ENCODE measurements at regions not wholly inside any gene's neighbourhood (a gene's known extent, or its start where the extent isn't known, plus 50 kb on each side); places are given as distances from the start of the nearest gene placed in this dataset.
"Not testable (repeated sequence)": the region's sequence is repeated elsewhere in the genome, so short reads cannot be mapped to it uniquely, and the experiment has no call there.

- H3K4me1 ChIP-seq (ENCODE audit: control insufficient read depth, insufficient read depth, low read length, unreplicated experiment); H3K4me3 ChIP-seq (ENCODE audit: low read depth, low read length); H2AFZ ChIP-seq (ENCODE audit: low read length, unreplicated experiment); H3K79me2 ChIP-seq (ENCODE audit: control insufficient read depth, insufficient read depth, low read length, unreplicated experiment); H3K36me3 ChIP-seq (ENCODE audit: insufficient read depth, low read length); H3K27me3 ChIP-seq (ENCODE audit: insufficient read depth, low read length); H3K27ac ChIP-seq (ENCODE audit: low read depth, low read length): not testable (repeated sequence)
Measured at GRCh38 chr5:104546871-104547270, 984.3 kb upstream of the NUDT12 start.

DNA sequence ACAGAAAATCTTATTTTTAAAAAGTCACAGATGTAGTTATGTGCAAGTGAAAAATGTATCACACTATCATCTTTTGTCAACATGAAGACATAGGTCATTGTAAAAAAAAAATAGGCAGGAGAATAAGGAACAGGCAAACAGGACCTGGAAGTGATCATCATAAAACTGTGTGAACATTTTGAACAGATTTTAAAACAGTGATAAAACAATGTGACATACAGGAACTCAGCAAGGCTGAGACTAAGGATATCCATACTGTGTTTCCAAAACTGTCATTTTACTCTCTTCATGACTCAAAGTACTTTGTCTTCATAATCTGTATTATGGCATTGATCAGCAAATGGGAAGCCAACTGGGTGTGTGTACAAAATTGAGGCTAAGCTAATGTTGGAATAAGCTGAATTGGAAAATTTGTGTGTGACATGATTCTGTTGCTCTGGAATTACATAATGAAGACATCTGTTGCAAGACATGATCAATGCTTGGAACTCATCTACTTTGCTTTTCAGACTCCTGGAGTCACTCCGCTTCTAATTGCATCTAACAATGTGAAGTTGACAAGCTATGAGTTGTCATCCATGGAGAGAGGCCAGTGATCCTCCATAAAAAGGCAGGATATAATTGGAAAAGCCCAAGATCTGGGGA lies 978.7 kb upstream of the NUDT12 start:
- Histone ChIP-seq H3K27me3 (ENCODE audit: insufficient read depth, low read length) (no peaks in the 10 kb centered on the region), H3K4me1 (ENCODE audit: control insufficient read depth, insufficient read depth, low read length, unreplicated experiment) (peaks cover 10% of the 10 kb centered on the region), H2AFZ (ENCODE audit: low read length, unreplicated experiment) (no peak overlapping the region), H3K27ac (ENCODE audit: low read depth, low read length) (no peak overlapping the region), H3K36me3 (ENCODE audit: insufficient read depth, low read length) (no peaks in the 10 kb centered on the region), H3K4me3 (ENCODE audit: low read depth, low read length) (no peak overlapping the region), H3K79me2 (ENCODE audit: control insufficient read depth, insufficient read depth, low read length, unreplicated experiment) (no peaks in the 10 kb centered on the region)

DNA sequence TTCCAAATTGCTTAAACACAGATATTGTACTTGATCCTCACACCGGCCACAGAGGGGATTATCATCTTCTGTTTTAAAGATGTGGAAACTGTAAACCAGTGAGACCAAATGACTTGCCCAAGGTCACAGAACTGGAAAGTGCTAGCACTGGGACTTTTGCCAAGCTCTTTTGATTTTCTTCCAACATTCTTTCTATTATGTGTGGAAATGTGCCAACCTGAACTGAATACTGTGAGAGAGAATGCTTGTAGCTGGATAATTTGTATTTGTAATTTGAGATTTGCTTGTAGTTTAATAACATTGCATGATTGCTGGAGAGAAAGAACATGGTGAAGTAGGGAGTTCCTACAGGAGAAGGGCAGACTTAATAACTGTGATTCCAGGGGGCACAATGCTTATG lies 977.9 kb upstream of the NUDT12 start:
- H3K27ac ChIP-seq (ENCODE audit: low read depth, low read length) = no peak overlapping the region
- H3K4me1 ChIP-seq (ENCODE audit: control insufficient read depth, insufficient read depth, low read length, unreplicated experiment) = peaks cover 10% of the 10 kb centered on the region
- H3K27me3 ChIP-seq (ENCODE audit: insufficient read depth, low read length) = no peaks in the 10 kb centered on the region

DNA sequence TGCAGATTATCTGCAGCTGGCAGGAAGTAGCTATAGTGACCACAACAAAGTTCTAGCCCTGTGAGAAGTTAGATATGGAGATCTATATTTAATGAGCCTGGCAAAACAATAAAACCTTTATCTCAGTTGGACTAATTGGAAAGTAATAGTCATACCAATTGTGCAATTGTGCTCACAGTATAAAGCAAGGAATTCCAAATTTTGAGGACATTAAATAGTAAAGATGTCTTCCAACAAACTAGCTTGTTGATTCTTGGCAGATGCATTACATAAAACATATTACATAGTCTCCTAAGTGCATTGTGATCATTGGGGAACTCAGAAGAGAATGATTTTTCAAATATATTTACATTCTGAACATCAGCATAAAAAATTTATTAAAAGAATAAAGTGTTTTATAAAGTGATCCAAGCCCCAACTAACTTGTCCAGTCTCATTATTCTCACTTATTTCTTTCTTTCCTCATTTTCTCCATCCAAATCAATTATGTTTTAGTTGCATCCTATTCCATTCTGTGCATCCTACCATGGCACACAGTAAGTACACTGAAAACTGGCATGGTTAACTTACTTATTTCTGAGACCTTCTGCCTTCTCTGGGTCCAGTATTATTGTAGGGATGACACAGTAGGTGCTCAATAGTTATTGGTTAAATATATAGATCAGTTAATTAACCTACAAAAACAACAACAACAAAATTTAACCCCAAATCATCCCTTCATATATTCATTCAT lies 977.2 kb upstream of the NUDT12 start:
- H3K4me1 ChIP-seq (ENCODE audit: control insufficient read depth, insufficient read depth, low read length, unreplicated experiment) = peaks cover 10% of the 10 kb centered on the region
- no peaks in the 10 kb centered on the region for H3K36me3 ChIP-seq (ENCODE audit: insufficient read depth, low read length)
- H3K27me3 ChIP-seq (ENCODE audit: insufficient read depth, low read length) = no peaks in the 10 kb centered on the region
- no peak overlapping the region for H3K27ac ChIP-seq (ENCODE audit: low read depth, low read length)
- H3K79me2 ChIP-seq (ENCODE audit: control insufficient read depth, insufficient read depth, low read length, unreplicated experiment) = no peaks in the 10 kb centered on the region
- no peak overlapping the region for H3K4me3 ChIP-seq (ENCODE audit: low read depth, low read length)
- H2AFZ ChIP-seq (ENCODE audit: low read length, unreplicated experiment) = no peak overlapping the region

More for the DNA sequence above, 977.9 kb upstream of the NUDT12 start:
- H3K36me3 ChIP-seq (ENCODE audit: insufficient read depth, low read length) = no peaks in the 10 kb centered on the region
- no peak overlapping the region for H3K4me3 ChIP-seq (ENCODE audit: low read depth, low read length)
- H2AFZ ChIP-seq (ENCODE audit: low read length, unreplicated experiment) = no peak overlapping the region
- H3K79me2 ChIP-seq (ENCODE audit: control insufficient read depth, insufficient read depth, low read length, unreplicated experiment) = no peaks in the 10 kb centered on the region

DNA sequence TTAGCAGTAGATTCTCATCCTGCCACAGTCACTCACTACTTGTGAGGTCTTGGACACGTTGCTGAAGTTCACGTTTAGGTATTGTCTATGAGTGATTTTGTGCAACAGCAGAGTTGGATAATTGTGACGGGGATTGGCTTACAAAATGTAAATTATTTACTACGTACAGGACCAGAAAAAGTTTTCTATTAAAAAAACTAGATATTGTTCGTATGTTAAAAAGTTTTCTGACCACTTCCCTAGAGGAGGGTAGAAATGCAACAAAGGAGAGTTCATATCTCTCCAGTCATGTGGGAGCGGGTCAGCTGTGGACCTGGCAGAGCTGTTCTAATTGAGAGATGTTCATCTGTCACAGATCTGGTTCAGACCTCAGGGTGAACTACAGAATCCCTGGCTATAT lies 976.1 kb upstream of the NUDT12 start:
- Histone ChIP-seq H3K79me2 (ENCODE audit: control insufficient read depth, insufficient read depth, low read length, unreplicated experiment) (no peaks in the 10 kb centered on the region), H3K4me3 (ENCODE audit: low read depth, low read length) (no peak overlapping the region), H2AFZ (ENCODE audit: low read length, unreplicated experiment) (no peak overlapping the region), H3K36me3 (ENCODE audit: insufficient read depth, low read length) (no peaks in the 10 kb centered on the region), H3K4me1 (ENCODE audit: control insufficient read depth, insufficient read depth, low read length, unreplicated experiment) (peaks cover 10% of the 10 kb centered on the region), H3K27me3 (ENCODE audit: insufficient read depth, low read length) (no peaks in the 10 kb centered on the region), H3K27ac (ENCODE audit: low read depth, low read length) (no peak overlapping the region)

DNA sequence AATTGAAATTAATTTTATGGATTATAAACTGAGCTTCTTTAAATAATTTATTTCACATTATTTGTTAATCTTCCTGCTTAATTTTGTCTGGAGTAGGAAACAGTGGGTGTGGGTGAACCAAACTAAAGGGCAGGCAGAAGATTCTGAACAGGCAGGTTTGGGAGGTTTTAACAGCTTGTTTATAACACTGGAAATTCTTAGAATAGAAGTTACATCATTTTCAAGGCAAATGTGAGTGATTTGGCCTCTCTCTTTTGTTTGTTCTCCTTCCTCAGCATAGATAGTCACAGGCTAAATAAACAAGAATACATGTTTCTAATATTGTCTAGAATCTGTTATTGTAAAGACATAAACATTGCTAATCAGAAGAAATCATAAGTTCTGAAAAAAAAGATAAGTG lies 970.9 kb upstream of the NUDT12 start:
- Histone ChIP-seq H3K36me3 (ENCODE audit: insufficient read depth, low read length) (no peaks in the 10 kb centered on the region), H3K4me1 (ENCODE audit: control insufficient read depth, insufficient read depth, low read length, unreplicated experiment) (no peaks in the 10 kb centered on the region), H3K4me3 (ENCODE audit: low read depth, low read length) (no peak overlapping the region)

DNA sequence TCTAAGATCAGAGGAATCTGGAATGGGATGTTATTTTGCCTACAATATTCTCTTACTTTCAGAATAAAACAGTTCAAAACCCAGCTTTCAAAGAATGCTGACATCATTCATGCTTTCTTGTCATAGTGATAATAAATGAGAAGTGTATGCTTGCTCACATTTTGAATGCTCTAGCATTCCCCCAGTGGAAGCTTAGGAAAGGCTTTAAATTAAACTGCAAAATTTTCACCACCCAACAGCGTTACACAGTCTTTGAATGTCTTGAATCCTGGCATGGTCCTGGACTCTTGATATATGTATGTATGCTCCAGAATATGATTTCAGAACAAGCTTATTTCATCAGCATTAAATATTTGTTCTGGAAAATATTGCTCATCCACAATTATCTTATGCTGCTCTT lies 964.3 kb upstream of the NUDT12 start:
- Histone ChIP-seq H3K36me3 (ENCODE audit: insufficient read depth, low read length) (no peaks in the 10 kb centered on the region), H3K4me3 (ENCODE audit: low read depth, low read length) (no peak overlapping the region)

More for the DNA sequence above, 970.9 kb upstream of the NUDT12 start:
- Histone ChIP-seq H2AFZ (ENCODE audit: low read length, unreplicated experiment) (no peak overlapping the region), H3K27ac (ENCODE audit: low read depth, low read length) (no peak overlapping the region), H3K27me3 (ENCODE audit: insufficient read depth, low read length) (no peaks in the 10 kb centered on the region), H3K79me2 (ENCODE audit: control insufficient read depth, insufficient read depth, low read length, unreplicated experiment) (no peaks in the 10 kb centered on the region)

GRCh38 chr5:104513640-104514072 lies 951.1 kb upstream of the NUDT12 start:
- H3K27ac ChIP-seq (ENCODE audit: low read depth, low read length) = peak overlapping the region; percentile 49

More for the DNA sequence above, 964.3 kb upstream of the NUDT12 start:
- H3K27ac ChIP-seq (ENCODE audit: low read depth, low read length) = no peak overlapping the region
- no peak overlapping the region for H2AFZ ChIP-seq (ENCODE audit: low read length, unreplicated experiment)
- H3K4me1 ChIP-seq (ENCODE audit: control insufficient read depth, insufficient read depth, low read length, unreplicated experiment) = no peaks in the 10 kb centered on the region
- no peaks in the 10 kb centered on the region for H3K79me2 ChIP-seq (ENCODE audit: control insufficient read depth, insufficient read depth, low read length, unreplicated experiment)
- H3K27me3 ChIP-seq (ENCODE audit: insufficient read depth, low read length) = no peaks in the 10 kb centered on the region

GRCh38 chr5:104513121-104513602 lies 950.6 kb upstream of the NUDT12 start:
- Histone ChIP-seq H2AFZ (ENCODE audit: low read length, unreplicated experiment) (peak overlapping the region; percentile 53), H3K27ac (ENCODE audit: low read depth, low read length) (peak overlapping the region; percentile 49), H3K79me2 (ENCODE audit: control insufficient read depth, insufficient read depth, low read length, unreplicated experiment) (no peaks in the 10 kb centered on the region), H3K27me3 (ENCODE audit: insufficient read depth, low read length) (no peaks in the 10 kb centered on the region), H3K36me3 (ENCODE audit: insufficient read depth, low read length) (0 out of 2 replicates have a peak, but pooled peaks cover 4% of the 10 kb centered on the region), H3K4me1 (ENCODE audit: control insufficient read depth, insufficient read depth, low read length, unreplicated experiment) (peaks cover 16% of the 10 kb centered on the region), H3K4me3 (ENCODE audit: low read depth, low read length) (peak overlapping the region; percentile 58)

More at GRCh38 chr5:104513640-104514072, 951.1 kb upstream of the NUDT12 start:
- Histone ChIP-seq H3K27me3 (ENCODE audit: insufficient read depth, low read length) (no peaks in the 10 kb centered on the region), H3K36me3 (ENCODE audit: insufficient read depth, low read length) (0 out of 2 replicates have a peak, but pooled peaks cover 4% of the 10 kb centered on the region), H3K79me2 (ENCODE audit: control insufficient read depth, insufficient read depth, low read length, unreplicated experiment) (no peaks in the 10 kb centered on the region), H3K4me3 (ENCODE audit: low read depth, low read length) (peak overlapping the region; percentile 58; the same call in 1 of the 2 replicates), H2AFZ (ENCODE audit: low read length, unreplicated experiment) (peak overlapping the region; percentile 24), H3K4me1 (ENCODE audit: control insufficient read depth, insufficient read depth, low read length, unreplicated experiment) (peaks cover 16% of the 10 kb centered on the region)

DNA sequence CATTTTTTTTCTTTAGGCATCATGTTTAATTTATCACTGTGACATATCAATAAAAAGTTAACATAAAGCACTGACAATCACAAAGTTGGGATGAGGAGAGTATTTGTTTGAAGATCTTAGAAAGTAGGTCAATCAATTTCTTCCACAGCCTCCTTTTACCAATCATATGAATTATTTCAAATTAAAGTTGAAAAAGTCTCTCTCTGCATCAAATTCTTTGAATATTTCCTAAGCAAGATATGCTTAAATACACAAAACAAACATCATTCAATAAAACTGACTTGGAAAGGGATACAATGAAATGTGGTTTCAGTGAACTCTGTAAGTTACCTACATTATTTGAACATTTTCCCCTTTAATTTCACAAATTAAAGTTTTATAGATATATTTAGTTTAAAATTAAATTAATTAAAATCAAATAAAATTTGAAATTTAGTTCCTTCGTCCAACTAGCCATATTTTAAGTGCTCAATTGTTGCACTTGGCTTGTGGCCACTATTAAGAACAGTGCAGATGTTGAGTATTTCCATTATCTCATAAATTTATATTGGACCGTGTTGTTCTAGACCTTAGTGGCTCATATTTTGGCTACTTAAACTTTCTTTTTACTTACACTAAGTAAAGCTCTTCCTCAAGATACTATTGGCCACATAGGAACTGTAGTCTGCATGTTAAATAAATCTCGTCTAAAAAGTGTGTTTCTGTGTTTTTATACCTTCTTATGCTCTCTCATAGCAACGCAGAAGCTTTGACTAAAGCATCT lies 949.7 kb upstream of the NUDT12 start:
- Histone ChIP-seq H3K79me2 (ENCODE audit: control insufficient read depth, insufficient read depth, low read length, unreplicated experiment) (no peaks in the 10 kb centered on the region), H3K27ac (ENCODE audit: low read depth, low read length) (peak overlapping the region; percentile 25; the same call in 1 of the 2 replicates), H2AFZ (ENCODE audit: low read length, unreplicated experiment) (peak overlapping the region; percentile 53), H3K4me1 (ENCODE audit: control insufficient read depth, insufficient read depth, low read length, unreplicated experiment) (peaks cover 16% of the 10 kb centered on the region), H3K4me3 (ENCODE audit: low read depth, low read length) (peak overlapping the region; percentile 58), H3K27me3 (ENCODE audit: insufficient read depth, low read length) (no peaks in the 10 kb centered on the region), H3K36me3 (ENCODE audit: insufficient read depth, low read length) (0 out of 2 replicates have a peak, but pooled peaks cover 4% of the 10 kb centered on the region)

Data from ACC112 (cell line).